SU-DHL-6 (cell line): ENCODE measurements at regions not wholly inside any gene's neighbourhood (a gene's known extent, or its start where the extent isn't known, plus 50 kb on each side); places are given as distances from the start of the nearest gene placed in this dataset.

Source experiments
- H2AFZ ChIP-seq: fragments of 200-600 bp; sonication (generic); 2 replicates; pipeline ENCODE4 v1.6.1; 2014; ENCODE audit warnings: low read depth, mild to moderate bottlenecking, moderate library complexity, mixed read lengths, antibody characterized with exemption, low read length; ENCODE audit not compliant: severe bottlenecking
- H3F3A ChIP-seq: fragments of 200-600 bp; shearing (Covaris generic); 2 replicates; pipeline ENCODE4 v1.6.0; 2016; ENCODE audit warnings: antibody characterized with exemption, mild to moderate bottlenecking; ENCODE audit not compliant: insufficient read depth
- H3K27ac ChIP-seq: fragments of 200-600 bp; sonication (generic); 2 replicates; pipeline ENCODE4 v1.5.1; 2016; ENCODE audit warnings: low read depth, mild to moderate bottlenecking, low read length, moderate library complexity, mixed read lengths
- H3K27me3 ChIP-seq: fragments of 200-600 bp; sonication (generic), shearing (Covaris generic); 2 replicates; pipeline ENCODE4 v1.6.0; 2014; ENCODE audit warnings: mild to moderate bottlenecking, low read length
- H3K36me3 ChIP-seq: fragments of 200-600 bp; sonication (generic); 2 replicates; pipeline ENCODE4 v1.6.1; 2014; ENCODE audit warnings: mild to moderate bottlenecking, low read length, mixed read lengths
- H3K4me2 ChIP-seq: fragments of 300-600, 200-600 bp; shearing (Covaris generic), sonication (generic); 2 replicates; pipeline ENCODE4 v1.6.0; 2014; ENCODE audit warnings: low read length, low read depth, mild to moderate bottlenecking; ENCODE audit not compliant: poor library complexity, severe bottlenecking
- H3K4me3 ChIP-seq: fragments of 200-600 bp; sonication (generic); 2 replicates; pipeline ENCODE4 v1.5.1; 2014; ENCODE audit warnings: antibody characterized with exemption, low read length, mild to moderate bottlenecking, mixed read lengths; ENCODE audit not compliant: insufficient read depth, poor library complexity, severe bottlenecking
- H3K79me2 ChIP-seq: fragments of 200-600 bp; sonication (generic); 2 replicates; pipeline ENCODE4 v1.6.1; 2014; ENCODE audit warnings: mild to moderate bottlenecking, low read length, moderate library complexity; ENCODE audit not compliant: insufficient read depth
- H3K9ac ChIP-seq: fragments of 200-600 bp; sonication (generic); 2 replicates; pipeline ENCODE4 v1.7.0; 2014; ENCODE audit warnings: mild to moderate bottlenecking, low read length
- H3K9me2 ChIP-seq: fragments of 200-600 bp; sonication (generic); replicated peaks from 2 replicates; pipeline ENCODE4 v1.6.1; 2014; ENCODE audit warnings: low read length; ENCODE audit not compliant: insufficient read depth
- H3K9me3 ChIP-seq: fragments of 200-600 bp; sonication (generic); 2 replicates; pipeline ENCODE4 v1.6.1; 2014; ENCODE audit warnings: low read length, mixed read lengths; ENCODE audit not compliant: insufficient read depth
- H4K20me1 ChIP-seq: fragments of 200-600 bp; sonication (generic); 2 replicates; pipeline ENCODE4 v1.6.1; 2014; ENCODE audit warnings: low read depth, mild to moderate bottlenecking, antibody characterized with exemption, low read length, moderate library complexity, mixed read lengths
- EZH2phosphoT487 ChIP-seq: fragments of 200-600 bp; sonication (generic), shearing (Covaris generic); conservative IDR thresholded peaks from 2 replicates; pipeline ENCODE4 v1.6.1; 2018; ENCODE audit warnings: mild to moderate bottlenecking, antibody characterized with exemption, low read length, moderate library complexity, mixed read lengths
- TF ChIP-seq, protein P1 (sequence below): fragments of 200-600 bp; sonication (generic); IDR thresholded peaks from one replicate; pipeline ENCODE4 v1.5.1; 2017; ENCODE audit warnings: antibody characterized with exemption, mild to moderate bottlenecking, low read length, moderate library complexity; ENCODE audit not compliant: insufficient read depth, poor library complexity, severe bottlenecking

DNA sequence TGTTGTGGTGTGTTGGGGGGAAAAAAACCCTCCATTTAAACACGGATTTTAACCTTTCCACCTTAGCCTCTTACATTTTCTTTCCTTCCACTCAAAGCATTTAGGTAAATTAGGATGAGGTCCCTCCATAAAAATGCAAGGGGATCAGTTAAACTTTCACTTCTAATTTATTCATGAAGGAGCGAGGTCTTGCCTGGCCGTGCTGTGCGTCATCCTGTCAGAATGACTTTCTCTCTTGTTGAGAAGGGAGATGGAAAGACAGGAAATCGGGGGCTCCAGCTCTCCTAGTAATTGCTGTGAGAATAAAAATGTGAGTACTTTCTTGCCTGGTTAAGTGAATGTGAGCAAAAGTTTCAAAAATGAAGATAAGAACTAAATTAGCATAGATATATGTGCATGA lies 962.3 kb upstream of the NR2F2 start:
- Histone ChIP-seq H3K79me2 (no peaks in the 10 kb centered on the region), H3F3A (no peaks in the 10 kb centered on the region), H4K20me1 (no peaks in the 10 kb centered on the region), H3K9me2 (no peaks in the 10 kb centered on the region), H3K9ac (no peak overlapping the region), H3K27me3 (no peaks in the 10 kb centered on the region), H3K27ac (no peak overlapping the region), H3K4me3 (no peak overlapping the region), H3K9me3 (no peaks in the 10 kb centered on the region), H2AFZ (no peak overlapping the region), H3K36me3 (no peaks in the 10 kb centered on the region), H3K4me2 (no peak overlapping the region)
- TF ChIP-seq, protein P1, sequence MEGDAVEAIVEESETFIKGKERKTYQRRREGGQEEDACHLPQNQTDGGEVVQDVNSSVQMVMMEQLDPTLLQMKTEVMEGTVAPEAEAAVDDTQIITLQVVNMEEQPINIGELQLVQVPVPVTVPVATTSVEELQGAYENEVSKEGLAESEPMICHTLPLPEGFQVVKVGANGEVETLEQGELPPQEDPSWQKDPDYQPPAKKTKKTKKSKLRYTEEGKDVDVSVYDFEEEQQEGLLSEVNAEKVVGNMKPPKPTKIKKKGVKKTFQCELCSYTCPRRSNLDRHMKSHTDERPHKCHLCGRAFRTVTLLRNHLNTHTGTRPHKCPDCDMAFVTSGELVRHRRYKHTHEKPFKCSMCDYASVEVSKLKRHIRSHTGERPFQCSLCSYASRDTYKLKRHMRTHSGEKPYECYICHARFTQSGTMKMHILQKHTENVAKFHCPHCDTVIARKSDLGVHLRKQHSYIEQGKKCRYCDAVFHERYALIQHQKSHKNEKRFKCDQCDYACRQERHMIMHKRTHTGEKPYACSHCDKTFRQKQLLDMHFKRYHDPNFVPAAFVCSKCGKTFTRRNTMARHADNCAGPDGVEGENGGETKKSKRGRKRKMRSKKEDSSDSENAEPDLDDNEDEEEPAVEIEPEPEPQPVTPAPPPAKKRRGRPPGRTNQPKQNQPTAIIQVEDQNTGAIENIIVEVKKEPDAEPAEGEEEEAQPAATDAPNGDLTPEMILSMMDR: no peak
- no peak for TF ChIP-seq EZH2phosphoT487

GRCh38 chr15:95368755-95369601 lies 961.5 kb upstream of the NR2F2 start:
- Histone ChIP-seq H3K27ac (no peak overlapping the region), H3K4me2 (no peak overlapping the region), H2AFZ (no peak overlapping the region), H3K9ac (no peak overlapping the region), H4K20me1 (no peaks in the 10 kb centered on the region), H3F3A (no peaks in the 10 kb centered on the region), H3K9me3 (no peaks in the 10 kb centered on the region), H3K9me2 (no peaks in the 10 kb centered on the region), H3K27me3 (no peaks in the 10 kb centered on the region), H3K79me2 (no peaks in the 10 kb centered on the region), H3K36me3 (no peaks in the 10 kb centered on the region), H3K4me3 (no peak overlapping the region)
- TF ChIP-seq, protein P1: no peak
- no peak for TF ChIP-seq EZH2phosphoT487

DNA sequence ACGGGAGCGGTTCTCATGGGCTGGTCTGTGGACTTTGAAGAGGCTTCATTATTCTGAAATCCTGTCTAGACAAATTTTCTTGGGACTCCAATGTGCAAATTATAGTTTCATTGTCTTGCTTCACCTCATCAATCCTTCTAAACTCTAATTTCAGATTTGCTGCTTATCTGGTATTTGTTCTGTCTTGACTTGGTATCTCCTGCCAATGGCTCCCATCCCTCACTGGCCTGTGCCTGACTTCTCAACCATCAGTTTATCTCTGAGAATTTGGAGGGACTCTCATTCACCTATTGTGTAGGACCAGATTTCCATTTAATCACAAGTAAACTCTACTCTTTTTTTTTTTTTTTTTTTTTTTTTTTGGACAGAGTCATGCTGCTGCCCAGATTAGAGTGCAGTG lies 960.2 kb upstream of the NR2F2 start:
- Histone ChIP-seq H3K9ac (no peak overlapping the region), H3F3A (no peaks in the 10 kb centered on the region), H3K36me3 (no peaks in the 10 kb centered on the region), H3K27ac (no peak overlapping the region), H3K79me2 (no peaks in the 10 kb centered on the region), H3K27me3 (no peaks in the 10 kb centered on the region), H3K9me2 (no peaks in the 10 kb centered on the region), H3K4me3 (no peak overlapping the region), H3K4me2 (no peak overlapping the region), H2AFZ (no peak overlapping the region), H4K20me1 (no peaks in the 10 kb centered on the region), H3K9me3 (no peaks in the 10 kb centered on the region)
- TF ChIP-seq, protein P1: no peak
